WTC11 (cell line): ENCODE measurements at regions not wholly inside any gene's neighbourhood (a gene's known extent, or its start where the extent isn't known, plus 50 kb on each side); places are given as distances from the start of the nearest gene placed in this dataset.

ENCODE experiments used
- ATAC-seq: fragments of 200-7000 bp; cut with Tn5 transposase; 2 replicates; pipeline ENCODE4 v1.10.0; 2021; ENCODE audit warnings: mild to moderate bottlenecking, moderate library complexity
- CTCF ChIA-PET: fragments of 300-600 bp; sonication (Branson Sonifier 250); formaldehyde crosslinking; loops from one replicate; lab custom pipeline; 2021; ENCODE audit warnings: antibody characterized with exemption; lab: Charles Lee
- POLR2A ChIA-PET: fragments of 350-600 bp; sonication (Branson Sonifier 250); formaldehyde crosslinking; loops from one replicate; lab custom pipeline; 2021; ENCODE audit warnings: antibody characterized with exemption; lab: Charles Lee
- DNase-seq: peaks from one replicate; pipeline ENCODE4 v3.0.0; 2021; ENCODE audit warnings: low spot score
- H3K27ac Mint-ChIP-seq: 2 replicates; pipeline ENCODE4 v1.8.0; 2021; ENCODE audit warnings: mixed read lengths
- H3K27me3 Mint-ChIP-seq: 2 replicates; pipeline ENCODE4 v1.8.0; 2021; ENCODE audit warnings: low read depth, mild to moderate bottlenecking, moderate library complexity, mixed read lengths
- H3K36me3 Mint-ChIP-seq: 2 replicates; pipeline ENCODE4 v1.8.0; 2021; ENCODE audit warnings: mixed read lengths
- H3K4me1 Mint-ChIP-seq: 2 replicates; pipeline ENCODE4 v1.8.0; 2022; ENCODE audit warnings: mixed read lengths
- H3K4me3 Mint-ChIP-seq: 2 replicates; pipeline ENCODE4 v1.8.0; 2021; ENCODE audit warnings: mild to moderate bottlenecking, moderate library complexity, mixed read lengths
- H3K9me3 Mint-ChIP-seq: 2 replicates; pipeline ENCODE4 v1.8.0; 2021; ENCODE audit warnings: mixed read lengths
- CREM ChIP-seq: sonication (generic); formaldehyde crosslinking; IDR thresholded peaks from 2 replicates; pipeline ENCODE4 v1.8.1; 2022; ENCODE audit warnings: mild to moderate bottlenecking, missing genetic modification reagents, moderate library complexity
- ELF4 ChIP-seq: sonication (generic); formaldehyde crosslinking; IDR thresholded peaks from 2 replicates; pipeline ENCODE4 v1.8.1; 2022; ENCODE audit warnings: low read depth, mild to moderate bottlenecking, moderate library complexity, missing genetic modification reagents
- FOXK1 ChIP-seq: sonication (generic); formaldehyde crosslinking; IDR thresholded peaks from 2 replicates; pipeline ENCODE4 v1.8.0; 2022; ENCODE audit warnings: mild to moderate bottlenecking, moderate library complexity, missing genetic modification reagents
- GTF2I ChIP-seq: fragments of 250-450 bp; sonication (Bioruptor Pico); conservative IDR thresholded peaks from 2 replicates; pipeline ENCODE4 v1.4.0; 2021; ENCODE audit warnings: mild to moderate bottlenecking
- IRF1 ChIP-seq: sonication (generic); formaldehyde crosslinking; IDR thresholded peaks from 2 replicates; pipeline ENCODE4 v1.8.0; 2023; ENCODE audit warnings: missing genetic modification reagents
- IRF2 ChIP-seq: sonication (generic); formaldehyde crosslinking; IDR thresholded peaks from 2 replicates; pipeline ENCODE4 v1.8.0; 2022; ENCODE audit warnings: low read depth, missing genetic modification reagents, borderline replicate concordance
- JAZF1 ChIP-seq: fragments of 250-450 bp; sonication (Bioruptor Pico); IDR thresholded peaks from 2 replicates; pipeline ENCODE4 v1.9.0; 2021; ENCODE audit warnings: moderate library complexity, mild to moderate bottlenecking, inconsistent platforms
- MLX ChIP-seq: sonication (generic); formaldehyde crosslinking; IDR thresholded peaks from 2 replicates; pipeline ENCODE4 v1.8.1; 2023; ENCODE audit warnings: mild to moderate bottlenecking, missing genetic modification reagents, moderate library complexity
- RELA ChIP-seq: sonication (generic); formaldehyde crosslinking; IDR thresholded peaks from 2 replicates; pipeline ENCODE4 v1.8.1; 2022; ENCODE audit warnings: missing genetic modification reagents, mild to moderate bottlenecking, borderline replicate concordance
- SMAD4 ChIP-seq: sonication (generic); formaldehyde crosslinking; IDR thresholded peaks from 2 replicates; pipeline ENCODE4 v1.8.0; 2022; ENCODE audit warnings: mild to moderate bottlenecking, missing genetic modification reagents
- ZNF263 ChIP-seq: sonication (generic); formaldehyde crosslinking; IDR thresholded peaks from 2 replicates; pipeline ENCODE4 v1.8.1; 2022; ENCODE audit warnings: low read depth, mild to moderate bottlenecking, moderate library complexity, missing genetic modification reagents
- ZNF532 ChIP-seq: fragments of 250-450 bp; sonication (Bioruptor Pico); IDR thresholded peaks from 2 replicates; pipeline ENCODE4 v1.9.0; 2021; ENCODE audit warnings: mild to moderate bottlenecking, borderline replicate concordance
- TF ChIP-seq, protein P1 (sequence below): sonication (generic); formaldehyde crosslinking; IDR thresholded peaks from 2 replicates; pipeline ENCODE4 v1.8.0; 2022; ENCODE audit warnings: mild to moderate bottlenecking, missing genetic modification reagents
- TF ChIP-seq, protein P2 (sequence below): sonication (generic); formaldehyde crosslinking; conservative IDR thresholded peaks from 2 replicates; pipeline ENCODE4 v1.8.1; 2023; ENCODE audit warnings: mild to moderate bottlenecking, low read depth, missing genetic modification reagents, moderate library complexity

DNA sequence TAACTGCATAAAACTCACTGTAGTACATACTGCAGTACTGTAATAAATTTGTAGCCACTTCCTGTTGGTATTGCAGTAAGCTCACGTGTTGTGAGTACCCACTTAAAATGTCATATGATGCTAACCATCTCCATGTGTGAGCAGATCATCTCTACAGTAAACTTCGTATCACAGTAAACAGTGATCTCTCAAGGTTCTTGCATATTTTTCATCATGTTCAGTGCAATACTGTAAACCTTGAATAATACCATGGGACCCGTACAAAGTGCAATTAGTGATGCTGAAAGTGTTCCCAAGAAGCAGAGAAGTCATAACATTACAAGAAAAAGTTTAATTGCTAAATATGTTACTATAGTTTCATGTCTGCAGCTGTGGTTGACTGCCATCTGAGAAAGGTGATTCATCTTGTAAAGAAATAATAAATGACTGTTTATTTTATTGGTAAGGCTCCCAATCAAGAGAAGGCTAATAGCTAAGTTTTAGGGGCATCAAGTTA, 253.8 kb upstream of the POU5F2 start:
- ATAC-seq = no peak
- CTCF ChIA-PET = no interaction called here
- no peaks in the 10 kb centered on the region for H3K27me3 Mint-ChIP-seq

More for the DNA sequence above, 253.8 kb upstream of the POU5F2 start:
- Mint-ChIP-seq H3K9me3 (peaks cover under 1% of the 10 kb centered on the region), H3K27ac (no peak overlapping the region), H3K4me3 (no peak overlapping the region), H3K36me3 (no peaks in the 10 kb centered on the region), H3K4me1 (no peaks in the 10 kb centered on the region)
- POLR2A ChIA-PET = no interaction called here
- no peak for DNase-seq
- TF ChIP-seq IRF2 (CRISPR knock-in tag) (no peak), GTF2I (no peak), JAZF1 (no peak), IRF1 (no peak), RELA (no peak), ELF4 (CRISPR knock-in tag) (no peak), SMAD4 (CRISPR knock-in tag) (no peak), ZNF532 (CRISPR knock-in tag) (no peak), CREM (CRISPR knock-in tag) (no peak), FOXK1 (CRISPR knock-in tag) (no peak), MLX (no peak), ZNF263 (CRISPR knock-in tag) (no peak)
- TF ChIP-seq, protein P1, sequence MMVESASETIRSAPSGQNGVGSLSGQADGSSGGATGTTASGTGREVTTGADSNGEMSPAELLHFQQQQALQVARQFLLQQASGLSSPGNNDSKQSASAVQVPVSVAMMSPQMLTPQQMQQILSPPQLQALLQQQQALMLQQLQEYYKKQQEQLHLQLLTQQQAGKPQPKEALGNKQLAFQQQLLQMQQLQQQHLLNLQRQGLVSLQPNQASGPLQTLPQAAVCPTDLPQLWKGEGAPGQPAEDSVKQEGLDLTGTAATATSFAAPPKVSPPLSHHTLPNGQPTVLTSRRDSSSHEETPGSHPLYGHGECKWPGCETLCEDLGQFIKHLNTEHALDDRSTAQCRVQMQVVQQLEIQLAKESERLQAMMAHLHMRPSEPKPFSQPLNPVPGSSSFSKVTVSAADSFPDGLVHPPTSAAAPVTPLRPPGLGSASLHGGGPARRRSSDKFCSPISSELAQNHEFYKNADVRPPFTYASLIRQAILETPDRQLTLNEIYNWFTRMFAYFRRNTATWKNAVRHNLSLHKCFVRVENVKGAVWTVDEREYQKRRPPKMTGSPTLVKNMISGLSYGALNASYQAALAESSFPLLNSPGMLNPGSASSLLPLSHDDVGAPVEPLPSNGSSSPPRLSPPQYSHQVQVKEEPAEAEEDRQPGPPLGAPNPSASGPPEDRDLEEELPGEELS (CRISPR knock-in tag) = no peak
- TF ChIP-seq, protein P2, sequence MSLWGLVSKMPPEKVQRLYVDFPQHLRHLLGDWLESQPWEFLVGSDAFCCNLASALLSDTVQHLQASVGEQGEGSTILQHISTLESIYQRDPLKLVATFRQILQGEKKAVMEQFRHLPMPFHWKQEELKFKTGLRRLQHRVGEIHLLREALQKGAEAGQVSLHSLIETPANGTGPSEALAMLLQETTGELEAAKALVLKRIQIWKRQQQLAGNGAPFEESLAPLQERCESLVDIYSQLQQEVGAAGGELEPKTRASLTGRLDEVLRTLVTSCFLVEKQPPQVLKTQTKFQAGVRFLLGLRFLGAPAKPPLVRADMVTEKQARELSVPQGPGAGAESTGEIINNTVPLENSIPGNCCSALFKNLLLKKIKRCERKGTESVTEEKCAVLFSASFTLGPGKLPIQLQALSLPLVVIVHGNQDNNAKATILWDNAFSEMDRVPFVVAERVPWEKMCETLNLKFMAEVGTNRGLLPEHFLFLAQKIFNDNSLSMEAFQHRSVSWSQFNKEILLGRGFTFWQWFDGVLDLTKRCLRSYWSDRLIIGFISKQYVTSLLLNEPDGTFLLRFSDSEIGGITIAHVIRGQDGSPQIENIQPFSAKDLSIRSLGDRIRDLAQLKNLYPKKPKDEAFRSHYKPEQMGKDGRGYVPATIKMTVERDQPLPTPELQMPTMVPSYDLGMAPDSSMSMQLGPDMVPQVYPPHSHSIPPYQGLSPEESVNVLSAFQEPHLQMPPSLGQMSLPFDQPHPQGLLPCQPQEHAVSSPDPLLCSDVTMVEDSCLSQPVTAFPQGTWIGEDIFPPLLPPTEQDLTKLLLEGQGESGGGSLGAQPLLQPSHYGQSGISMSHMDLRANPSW (CRISPR knock-in tag) = no peak
